Small intestine (tissue), 7 donors: ENCODE measurements at regions not wholly inside any gene's neighbourhood (a gene's known extent, or its start where the extent isn't known, plus 50 kb on each side); places are given as distances from the start of the nearest gene placed in this dataset.
"Not testable (repeated sequence)": the region's sequence is repeated elsewhere in the genome, so short reads cannot be mapped to it uniquely, and the experiment has no call there.

ENCODE experiments used
- DNase-seq, 2 donors: peaks; one replicate each; pipeline versions ENCODE4 v3.0.0 to v3.0.0-alpha.2; 2013
- FAIRE-seq: peaks from 2 replicates; lab custom pipeline; 2012; peaks lifted over from hg19 to GRCh38; lab: Jason Lieb, UNC
- H3K27ac ChIP-seq, 3 donors: one replicate each; pipeline ENCODE4 v1.5.1; 2013; ENCODE audit warnings: low read length in 2 of 3, mild to moderate bottlenecking in 2 of 3, control low read depth in 1 of 3, inconsistent platforms in 1 of 3, low read depth in 1 of 3, moderate library complexity in 1 of 3
- H3K27me3 ChIP-seq, 3 donors: one replicate each; pipeline ENCODE4 v1.6.1; 2013; ENCODE audit warnings: low read length in 3 of 3, inconsistent platforms in 1 of 3; ENCODE audit not compliant: control insufficient read depth in 3 of 3, insufficient read depth in 3 of 3
- H3K36me3 ChIP-seq, 3 donors: one replicate each; pipeline ENCODE4 v1.6.1; 2013; ENCODE audit warnings: low read length in 3 of 3, inconsistent platforms in 1 of 3, low read depth in 1 of 3, mild to moderate bottlenecking in 1 of 3, moderate library complexity in 1 of 3; ENCODE audit not compliant: control insufficient read depth in 3 of 3, insufficient read depth in 2 of 3
- H3K4me1 ChIP-seq, 3 donors: one replicate each; pipeline ENCODE4 v1.6.1; 2013; ENCODE audit warnings: low read length in 2 of 3, inconsistent platforms in 1 of 3, low read depth in 1 of 3, mild to moderate bottlenecking in 1 of 3, moderate library complexity in 1 of 3; ENCODE audit not compliant: control insufficient read depth in 3 of 3, insufficient read depth in 2 of 3
- H3K4me3 ChIP-seq, 3 donors: one replicate each; pipeline ENCODE4 v1.5.1; 2013; ENCODE audit warnings: low read length in 3 of 3, control low read depth in 1 of 3, inconsistent platforms in 1 of 3, low read depth in 1 of 3, mild to moderate bottlenecking in 1 of 3, moderate library complexity in 1 of 3
- H3K9me3 ChIP-seq, 2 donors: one replicate each; pipeline ENCODE4 v1.6.1; 2013; ENCODE audit warnings: low read depth in 1 of 2, low read length in 1 of 2; ENCODE audit not compliant: control insufficient read depth in 2 of 2, insufficient read depth in 1 of 2
- WGBS, 3 donors: extraction: QIAGEN DNeasy Blood & Tissue Kit; methylation state at CpG; one replicate each; pipeline ENCODE4 v1.1.7; 2013; 5-methylcytosine and 5-hydroxymethylcytosine counted together
- donor health status: healthy with polysubstance abuse.
- donor health status: control.
- donor health status: control.
- donor health status: Bipolar disorder and iron deficiency.
- donor health status: healthy.

GRCh38 chr2:95762023-95763021, 170.5 kb downstream of the TRIM43 start:
- not testable (repeated sequence) for H3K36me3 ChIP-seq, H3K4me1 ChIP-seq, H3K9me3 ChIP-seq, H3K27ac ChIP-seq, FAIRE-seq, H3K27me3 ChIP-seq, DNase-seq, H3K4me3 ChIP-seq
- WGBS, 3 donors: 86 to 87% (median 87%) methylated on average over 19 to 20 of the region's 21 CpGs

GRCh38 chr2:95763074-95763473, 171.3 kb downstream of the TRIM43 start:
- peak in 1 of 2 donors; percentile 5 for DNase-seq
- H3K9me3 ChIP-seq, H3K4me1 ChIP-seq, FAIRE-seq, H3K27me3 ChIP-seq, H3K36me3 ChIP-seq, H3K27ac ChIP-seq, H3K4me3 ChIP-seq: not testable (repeated sequence)
- 37 to 57% (median 49%) methylated on average over 6 of the region's 6 CpGs for WGBS, 3 donors

GRCh38 chr2:95764966-95765365, 173.2 kb downstream of the TRIM43 start:
- not testable (repeated sequence) for H3K9me3 ChIP-seq, DNase-seq, H3K27me3 ChIP-seq, H3K4me1 ChIP-seq, H3K27ac ChIP-seq, H3K4me3 ChIP-seq, H3K36me3 ChIP-seq, FAIRE-seq
- WGBS, 3 donors: 73 to 84% (median 76%) methylated on average over 5 of the region's 6 CpGs

- H3K27me3 ChIP-seq, H3K4me1 ChIP-seq, H3K4me3 ChIP-seq: not testable (repeated sequence)
Measured at GRCh38 chr2:95765925-95766910, 174.4 kb downstream of the TRIM43 start.

GRCh38 chr2:95767531-95767930, 175.7 kb downstream of the TRIM43 start:
- 63 to 79% (median 68%) methylated on average over 4 of the region's 4 CpGs for WGBS, 3 donors
- not testable (repeated sequence) for H3K27me3 ChIP-seq, FAIRE-seq, H3K9me3 ChIP-seq, DNase-seq, H3K27ac ChIP-seq, H3K4me1 ChIP-seq, H3K36me3 ChIP-seq, H3K4me3 ChIP-seq

More at GRCh38 chr2:95765925-95766910, 174.4 kb downstream of the TRIM43 start:
- DNase-seq, FAIRE-seq, H3K27ac ChIP-seq, H3K9me3 ChIP-seq, H3K36me3 ChIP-seq: not testable (repeated sequence)
- 79 to 83% (median 82%) methylated on average over 11 of the region's 11 CpGs for WGBS, 3 donors

GRCh38 chr2:95767950-95768349, 176.1 kb downstream of the TRIM43 start:
- FAIRE-seq, H3K9me3 ChIP-seq, DNase-seq, H3K4me3 ChIP-seq, H3K36me3 ChIP-seq, H3K27me3 ChIP-seq, H3K4me1 ChIP-seq, H3K27ac ChIP-seq: not testable (repeated sequence)
- WGBS, 3 donors: 72 to 100% (median 82%) methylated on average over 1 to 2 of the region's 3 CpGs

GRCh38 chr2:95769256-95769655, 177.5 kb downstream of the TRIM43 start:
- H3K9me3 ChIP-seq, H3K4me3 ChIP-seq, H3K27ac ChIP-seq, DNase-seq, H3K27me3 ChIP-seq, FAIRE-seq, H3K36me3 ChIP-seq, H3K4me1 ChIP-seq: not testable (repeated sequence)
- WGBS, 3 donors: 84 to 100% (median 92%) methylated on average over 1 of the region's 1 CpG

- H3K9me3 ChIP-seq, H3K36me3 ChIP-seq, H3K27ac ChIP-seq, DNase-seq, FAIRE-seq, H3K4me3 ChIP-seq, H3K4me1 ChIP-seq, H3K27me3 ChIP-seq: not testable (repeated sequence)
- 85 to 89% (median 88%) methylated on average over 7 of the region's 9 CpGs for WGBS, 3 donors
Measured at GRCh38 chr2:95770726-95771125, 178.9 kb downstream of the TRIM43 start.
